ENCODE measurements at regions not wholly inside any gene's neighbourhood (a gene's known extent, or its start where the extent isn't known, plus 50 kb on each side); places are given as distances from the start of the nearest gene placed in this dataset.
"Not testable (repeated sequence)": the region's sequence is repeated elsewhere in the genome, so short reads cannot be mapped to it uniquely, and the experiment has no call there.

DNA sequence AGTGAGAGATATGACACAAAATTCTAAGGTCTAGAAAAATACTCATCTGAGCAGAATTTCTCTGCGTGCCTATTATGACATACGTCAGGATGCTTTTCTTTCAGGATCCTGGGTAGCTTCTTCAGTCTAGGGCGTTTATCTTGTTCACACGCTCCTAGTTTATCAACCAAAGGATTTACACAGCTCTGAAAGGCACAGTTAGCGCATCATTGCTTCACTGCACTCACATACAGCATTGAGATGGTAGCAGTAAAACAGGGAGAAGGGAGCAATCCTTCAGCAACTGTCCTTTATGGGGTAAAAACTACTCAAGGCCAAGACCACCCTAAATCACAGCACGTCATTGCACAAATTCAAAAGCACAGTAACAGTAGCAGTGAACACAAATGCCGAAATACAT, 222.8 kb downstream of the SUCLG1 start:
- no peaks in the 10 kb centered on the region for H3K4me1 ChIP-seq
- no peaks in the 10 kb centered on the region for H3K27me3 ChIP-seq
- H3K36me3 ChIP-seq: no peaks in the 10 kb centered on the region
- no peak overlapping the region for H3K4me3 ChIP-seq
- no peaks in the 10 kb centered on the region for H3K9me3 ChIP-seq
- no peak for DNase-seq (ENCODE audit: low spot score in 2 of 2)
- TF ChIP-seq POLR2AphosphoS5 (IDR thresholded peaks at IDR 0.05) (no peak), POLR2A (IDR thresholded peaks at IDR 0.05) (no peak), EP300 (IDR thresholded peaks at IDR 0.05) (no peak)
- TF ChIP-seq, protein P1, sequence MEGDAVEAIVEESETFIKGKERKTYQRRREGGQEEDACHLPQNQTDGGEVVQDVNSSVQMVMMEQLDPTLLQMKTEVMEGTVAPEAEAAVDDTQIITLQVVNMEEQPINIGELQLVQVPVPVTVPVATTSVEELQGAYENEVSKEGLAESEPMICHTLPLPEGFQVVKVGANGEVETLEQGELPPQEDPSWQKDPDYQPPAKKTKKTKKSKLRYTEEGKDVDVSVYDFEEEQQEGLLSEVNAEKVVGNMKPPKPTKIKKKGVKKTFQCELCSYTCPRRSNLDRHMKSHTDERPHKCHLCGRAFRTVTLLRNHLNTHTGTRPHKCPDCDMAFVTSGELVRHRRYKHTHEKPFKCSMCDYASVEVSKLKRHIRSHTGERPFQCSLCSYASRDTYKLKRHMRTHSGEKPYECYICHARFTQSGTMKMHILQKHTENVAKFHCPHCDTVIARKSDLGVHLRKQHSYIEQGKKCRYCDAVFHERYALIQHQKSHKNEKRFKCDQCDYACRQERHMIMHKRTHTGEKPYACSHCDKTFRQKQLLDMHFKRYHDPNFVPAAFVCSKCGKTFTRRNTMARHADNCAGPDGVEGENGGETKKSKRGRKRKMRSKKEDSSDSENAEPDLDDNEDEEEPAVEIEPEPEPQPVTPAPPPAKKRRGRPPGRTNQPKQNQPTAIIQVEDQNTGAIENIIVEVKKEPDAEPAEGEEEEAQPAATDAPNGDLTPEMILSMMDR (IDR thresholded peaks at IDR 0.05): no peak
- WGBS: 88% methylated on average over 7 of the region's 7 CpGs
- H3K27ac ChIP-seq: no peak overlapping the region

DNA sequence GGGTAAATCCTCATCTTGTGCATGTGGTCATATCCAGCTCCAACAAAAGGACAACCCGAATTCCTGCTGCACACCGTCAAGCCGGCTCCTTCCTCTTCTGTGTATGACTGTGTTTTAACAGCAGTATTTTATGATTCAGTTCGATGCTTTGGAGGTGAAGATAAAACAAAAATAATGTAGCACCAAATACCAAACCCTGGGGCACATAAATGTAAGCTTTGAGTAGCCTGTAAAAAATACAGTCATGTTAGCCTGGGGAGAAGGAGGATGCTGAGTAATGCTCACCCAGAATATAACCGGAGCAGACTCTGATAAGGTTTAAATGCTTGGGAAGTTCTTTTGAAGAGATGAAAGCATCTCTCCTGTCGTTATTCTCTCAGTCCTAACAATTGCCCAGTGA, 225.0 kb downstream of the SUCLG1 start:
- Histone ChIP-seq H3K9me3 (no peaks in the 10 kb centered on the region), H3K4me1 (no peaks in the 10 kb centered on the region), H3K27me3 (no peaks in the 10 kb centered on the region), H3K36me3 (no peaks in the 10 kb centered on the region), H3K27ac (no peak overlapping the region), H3K4me3 (no peak overlapping the region)
- TF ChIP-seq POLR2A (IDR thresholded peaks at IDR 0.05) (no peak), EP300 (IDR thresholded peaks at IDR 0.05) (no peak), POLR2AphosphoS5 (IDR thresholded peaks at IDR 0.05) (no peak)
- TF ChIP-seq, protein P1 (IDR thresholded peaks at IDR 0.05): no peak
- no peak for DNase-seq (ENCODE audit: low spot score in 2 of 2)
- WGBS: 52% methylated on average over 6 of the region's 6 CpGs

- no peak overlapping the region for H3K27ac ChIP-seq
- H3K27me3 ChIP-seq: no peaks in the 10 kb centered on the region
- H3K9me3 ChIP-seq: no peaks in the 10 kb centered on the region
- H3K4me3 ChIP-seq: no peak overlapping the region
- TF ChIP-seq, protein P1 (IDR thresholded peaks at IDR 0.05): no peak
- H3K4me1 ChIP-seq: no peaks in the 10 kb centered on the region
- WGBS: 89% methylated on average over 1 of the region's 1 CpG
- no peak for DNase-seq (ENCODE audit: low spot score in 2 of 2)
- no peaks in the 10 kb centered on the region for H3K36me3 ChIP-seq
These were observed 227.6 kb downstream of the SUCLG1 start for GRCh38 chr2:84231478-84231877.

DNA sequence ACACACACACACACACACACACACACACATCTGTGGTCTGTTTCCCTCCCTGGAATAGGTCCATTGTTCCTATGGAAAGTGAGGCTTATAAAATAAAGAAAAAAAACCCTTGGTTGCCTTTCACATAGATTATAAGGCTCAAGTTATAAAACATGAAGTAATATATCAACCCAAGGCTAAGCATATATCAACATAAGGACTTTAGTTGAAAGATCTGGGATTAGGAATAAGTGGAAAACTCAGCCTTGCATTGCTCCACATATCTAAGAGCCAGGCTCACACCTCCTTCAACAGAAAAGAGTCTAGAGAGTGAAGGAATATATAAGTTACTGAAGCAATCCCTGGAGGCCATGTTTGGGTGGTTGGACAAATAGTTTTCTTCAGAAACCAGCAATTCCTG, 235.0 kb downstream of the SUCLG1 start:
- no peak for DNase-seq (ENCODE audit: low spot score in 2 of 2)
- Histone ChIP-seq H3K4me1 (no peaks in the 10 kb centered on the region), H3K27me3 (no peaks in the 10 kb centered on the region), H3K9me3 (no peaks in the 10 kb centered on the region), H3K36me3 (no peaks in the 10 kb centered on the region), H3K4me3 (no peak overlapping the region), H3K27ac (no peak overlapping the region)
- no peak for TF ChIP-seq EP300 (IDR thresholded peaks at IDR 0.05)
- TF ChIP-seq, protein P1 (IDR thresholded peaks at IDR 0.05): no peak
- TF ChIP-seq POLR2A (IDR thresholded peaks at IDR 0.05): no peak
- no peak for TF ChIP-seq POLR2AphosphoS5 (IDR thresholded peaks at IDR 0.05)

GRCh38 chr2:84223191-84223590, 235.9 kb downstream of the SUCLG1 start:
- no peak overlapping the region for H3K4me3 ChIP-seq
- no peaks in the 10 kb centered on the region for H3K4me1 ChIP-seq
- no peaks in the 10 kb centered on the region for H3K9me3 ChIP-seq
- H3K27ac ChIP-seq: no peak overlapping the region
- 66% methylated on average over 2 of the region's 2 CpGs for WGBS
- no peaks in the 10 kb centered on the region for H3K27me3 ChIP-seq
- no peak for DNase-seq (ENCODE audit: low spot score in 2 of 2)
- H3K36me3 ChIP-seq: no peaks in the 10 kb centered on the region
- TF ChIP-seq, protein P1 (IDR thresholded peaks at IDR 0.05): no peak
- TF ChIP-seq POLR2A (IDR thresholded peaks at IDR 0.05) (no peak), POLR2AphosphoS5 (IDR thresholded peaks at IDR 0.05) (no peak), EP300 (IDR thresholded peaks at IDR 0.05) (no peak)

- H3K4me1 ChIP-seq; H3K4me3 ChIP-seq; H3K27me3 ChIP-seq; H3K36me3 ChIP-seq; DNase-seq (ENCODE audit: low spot score in 2 of 2); H3K9me3 ChIP-seq; H3K27ac ChIP-seq: not testable (repeated sequence)
- WGBS: 91% methylated on average over 2 of the region's 2 CpGs
These were observed 238.0 kb downstream of the SUCLG1 start for GRCh38 chr2:84221102-84221501.
